GM21526 (cell line): ENCODE measurements at regions not wholly inside any gene's neighbourhood (a gene's known extent, or its start where the extent isn't known, plus 50 kb on each side); places are given as distances from the start of the nearest gene placed in this dataset.
"Not testable (repeated sequence)": the region's sequence is repeated elsewhere in the genome, so short reads cannot be mapped to it uniquely, and the experiment has no call there.

Experiments used
- ATAC-seq: cut with Tn5 transposase; IDR thresholded peaks from one replicate; pipeline ENCODE4 v1.9.1; 2021; ENCODE audit warnings: moderate library complexity; ENCODE audit not compliant: unreplicated experiment, low FRiP score

GRCh38 chr3:194906970-194907629 lies 221.4 kb downstream of the FAM43A start:
- no peak for ATAC-seq

- no peak for ATAC-seq
Observed at GRCh38 chr3:194907811-194908210, 222.1 kb downstream of the FAM43A start.

GRCh38 chr3:194908496-194908895 lies 222.8 kb downstream of the FAM43A start:
- no peak for ATAC-seq

- ATAC-seq, result no peak
Observed at GRCh38 chr3:194908972-194909371, 223.3 kb downstream of the FAM43A start.

- ATAC-seq, result no peak
Observed at GRCh38 chr3:194910414-194910984, 224.8 kb downstream of the FAM43A start.

GRCh38 chr3:194913316-194913715 lies 227.6 kb downstream of the FAM43A start:
- ATAC-seq, result no peak

- ATAC-seq, result not testable (repeated sequence)
Observed at GRCh38 chr3:194924889-194925288, 239.2 kb downstream of the FAM43A start.

GRCh38 chr3:194925614-194926013 lies 239.9 kb downstream of the FAM43A start:
- no peak for ATAC-seq

- no peak for ATAC-seq
Observed at GRCh38 chr3:194928227-194928626, 242.5 kb downstream of the FAM43A start.

GRCh38 chr3:194928831-194929577 lies 243.3 kb downstream of the FAM43A start:
- ATAC-seq, result no peak

GRCh38 chr3:194929578-194929960 lies 243.9 kb downstream of the FAM43A start:
- no peak for ATAC-seq

- no peak for ATAC-seq
Observed at GRCh38 chr3:194930377-194931204, 244.9 kb downstream of the FAM43A start.

GRCh38 chr3:194931347-194931746 lies 245.7 kb downstream of the FAM43A start:
- no peak for ATAC-seq

GRCh38 chr3:194931865-194932264 lies 246.2 kb downstream of the FAM43A start:
- no peak for ATAC-seq

GRCh38 chr3:194933465-194933864 lies 247.8 kb downstream of the FAM43A start:
- no peak for ATAC-seq

GRCh38 chr3:194935061-194935460 lies 249.4 kb downstream of the FAM43A start:
- ATAC-seq, result no peak

- ATAC-seq, result no peak
Observed at GRCh38 chr3:194935632-194936470, 250.2 kb downstream of the FAM43A start.

GRCh38 chr3:194936659-194937058 lies 251.0 kb downstream of the FAM43A start:
- ATAC-seq, result no peak

- ATAC-seq, result no peak
Observed at GRCh38 chr3:194937144-194937543, 251.5 kb downstream of the FAM43A start.

- no peak for ATAC-seq
Observed at GRCh38 chr3:194937882-194938321, 252.2 kb downstream of the FAM43A start.
